DND-41 (cell line): ENCODE measurements at regions not wholly inside any gene's neighbourhood (a gene's known extent, or its start where the extent isn't known, plus 50 kb on each side); places are given as distances from the start of the nearest gene placed in this dataset.

Experiments
- ATAC-seq: fragments of 200-7000 bp; cut with Tn5 transposase; 3 replicates; pipeline ENCODE4 v1.9.1; 2021; ENCODE audit warnings: low read depth; ENCODE audit not compliant: insufficient read depth
- DNase-seq: peaks from one replicate; pipeline ENCODE4 v3.0.0-alpha.2; 2020
- H2AFZ ChIP-seq: 2 replicates; pipeline ENCODE4 v1.6.0; 2012; ENCODE audit warnings: low read depth, low read length
- H3K27ac ChIP-seq: 2 replicates; pipeline ENCODE4 v1.5.1; 2012; ENCODE audit warnings: low read length, inconsistent platforms
- H3K27me3 ChIP-seq: fragments of 200-600 bp; sonication (generic); 2 replicates; pipeline ENCODE4 v1.6.0; 2012; ENCODE audit warnings: low read length, mild to moderate bottlenecking, inconsistent platforms; ENCODE audit not compliant: insufficient read depth, poor library complexity
- H3K36me3 ChIP-seq: 2 replicates; pipeline ENCODE4 v1.5.1; 2012; ENCODE audit warnings: low read length, inconsistent platforms; ENCODE audit not compliant: insufficient read depth
- H3K4me1 ChIP-seq: 2 replicates; pipeline ENCODE4 v1.5.1; 2012; ENCODE audit warnings: mild to moderate bottlenecking, low read length; ENCODE audit not compliant: insufficient read depth
- H3K4me2 ChIP-seq: 2 replicates; pipeline ENCODE4 v1.6.0; 2012; ENCODE audit warnings: mild to moderate bottlenecking, moderate library complexity, low read length, inconsistent platforms; ENCODE audit not compliant: insufficient read depth
- H3K4me3 ChIP-seq, 2 experiments: fragments of 200-600 bp in 1 of 2; shearing (Covaris generic) in 1 of 2; 2 replicates each; pipeline ENCODE4 v1.5.1; 2012 to 2016; ENCODE audit warnings: inconsistent platforms in 2 of 2, low read length in 2 of 2, mild to moderate bottlenecking in 2 of 2, low read depth in 1 of 2, moderate library complexity in 1 of 2
- H3K79me2 ChIP-seq: 2 replicates; pipeline ENCODE4 v1.6.0; 2012; ENCODE audit warnings: low read length, inconsistent platforms; ENCODE audit not compliant: insufficient read depth
- H3K9ac ChIP-seq: 2 replicates; pipeline ENCODE4 v1.6.0; 2012; ENCODE audit warnings: low read depth, mild to moderate bottlenecking, inconsistent platforms, low read length, moderate library complexity
- H3K9me3 ChIP-seq: 2 replicates; pipeline ENCODE4 v1.5.1; 2012; ENCODE audit warnings: low read length, moderate library complexity, mild to moderate bottlenecking, inconsistent platforms; ENCODE audit not compliant: insufficient read depth, severe bottlenecking
- H4K20me1 ChIP-seq: 2 replicates; pipeline ENCODE4 v1.6.0; 2012; ENCODE audit warnings: low read length; ENCODE audit not compliant: insufficient read depth
- CTCF ChIP-seq: IDR thresholded peaks from 2 replicates; pipeline ENCODE4 v1.5.1; 2012; ENCODE audit warnings: borderline replicate concordance, low read length, moderate library complexity, mild to moderate bottlenecking; ENCODE audit not compliant: poor library complexity, severe bottlenecking; ENCODE audit errors: extremely low read depth
- EZH2 ChIP-seq: IDR thresholded peaks from 3 replicates; pipeline ENCODE4 v1.6.1; 2012; ENCODE audit warnings: borderline replicate concordance, low read depth, mild to moderate bottlenecking, moderate library complexity, low read length, inconsistent platforms; ENCODE audit not compliant: severe bottlenecking

DNA sequence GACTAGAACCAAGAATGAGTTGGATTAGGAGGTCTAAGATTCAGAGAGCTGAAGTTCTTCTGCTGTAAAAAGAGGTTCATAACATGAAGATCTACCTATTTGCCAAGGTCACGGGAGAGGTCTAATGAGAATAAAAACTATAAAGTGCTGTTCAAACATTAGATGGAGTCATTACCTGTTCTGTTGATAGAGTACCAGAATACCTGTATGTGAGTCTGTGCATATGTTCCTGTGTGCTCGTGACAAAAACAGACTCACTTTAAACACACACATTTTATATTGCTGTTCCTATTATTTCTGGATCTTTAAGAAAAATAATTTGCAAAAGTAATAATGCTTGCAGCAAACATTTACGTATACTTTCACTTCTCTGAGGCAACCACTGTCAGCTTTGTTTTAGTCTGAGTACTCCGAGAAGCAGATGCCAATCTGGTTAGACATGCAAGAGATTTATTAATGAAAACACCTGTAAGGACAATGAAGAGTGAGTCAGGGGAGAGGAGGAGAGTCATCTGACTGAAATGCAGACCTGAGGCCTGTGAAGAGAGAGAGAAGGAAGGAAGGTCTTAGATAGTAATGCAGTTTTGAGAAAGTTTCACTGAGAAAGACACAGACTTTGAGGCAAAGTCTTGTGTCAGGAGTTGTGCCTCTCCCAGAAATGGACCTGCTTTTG, 221.2 kb downstream of the SQOR start:
- no peaks in the 10 kb centered on the region for H3K9me3 ChIP-seq
- no peak overlapping the region for H3K9ac ChIP-seq
- H3K4me1 ChIP-seq, result no peaks in the 10 kb centered on the region
- no peaks in the 10 kb centered on the region for H3K36me3 ChIP-seq
- no peak overlapping the region for H3K27ac ChIP-seq
- H3K4me2 ChIP-seq, result no peak overlapping the region
- ATAC-seq (no peak), DNase-seq (no peak)
- H3K4me3 ChIP-seq, result no peak overlapping the region
- H4K20me1 ChIP-seq, result no peaks in the 10 kb centered on the region
- no peak overlapping the region for H2AFZ ChIP-seq
- no peaks in the 10 kb centered on the region for H3K27me3 ChIP-seq
- TF ChIP-seq CTCF, result no peak
- TF ChIP-seq EZH2, result no peak
- no peaks in the 10 kb centered on the region for H3K79me2 ChIP-seq

DNA sequence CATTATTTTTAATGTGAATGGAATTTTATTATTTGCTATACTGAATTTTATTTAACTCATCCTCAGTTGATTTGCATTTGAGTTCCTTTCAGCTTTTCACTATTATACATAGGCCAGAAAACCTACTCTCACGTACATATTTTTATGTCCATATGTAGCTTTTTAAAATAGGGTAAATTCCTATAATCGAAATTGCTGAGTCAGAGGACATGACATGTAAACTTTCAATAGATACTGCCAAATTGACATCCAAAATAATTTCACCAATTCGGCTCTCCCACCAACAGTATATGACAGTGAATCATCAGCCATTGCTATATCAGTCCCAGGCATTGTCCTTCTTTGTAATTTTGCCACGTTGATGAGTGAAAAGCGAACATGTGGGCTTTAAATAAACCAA, 222.5 kb downstream of the SQOR start:
- H3K36me3 ChIP-seq, result no peaks in the 10 kb centered on the region
- no peaks in the 10 kb centered on the region for H4K20me1 ChIP-seq
- no peak overlapping the region for H3K4me2 ChIP-seq
- H3K9ac ChIP-seq, result no peak overlapping the region
- no peaks in the 10 kb centered on the region for H3K9me3 ChIP-seq
- no peak for TF ChIP-seq EZH2
- TF ChIP-seq CTCF, result no peak
- H3K4me1 ChIP-seq, result no peaks in the 10 kb centered on the region
- no peaks in the 10 kb centered on the region for H3K79me2 ChIP-seq
- no peaks in the 10 kb centered on the region for H3K27me3 ChIP-seq
- DNase-seq (no peak), ATAC-seq (no peak)
- H2AFZ ChIP-seq, result no peak overlapping the region
- H3K4me3 ChIP-seq, result no peak overlapping the region
- H3K27ac ChIP-seq, result no peak overlapping the region

DNA sequence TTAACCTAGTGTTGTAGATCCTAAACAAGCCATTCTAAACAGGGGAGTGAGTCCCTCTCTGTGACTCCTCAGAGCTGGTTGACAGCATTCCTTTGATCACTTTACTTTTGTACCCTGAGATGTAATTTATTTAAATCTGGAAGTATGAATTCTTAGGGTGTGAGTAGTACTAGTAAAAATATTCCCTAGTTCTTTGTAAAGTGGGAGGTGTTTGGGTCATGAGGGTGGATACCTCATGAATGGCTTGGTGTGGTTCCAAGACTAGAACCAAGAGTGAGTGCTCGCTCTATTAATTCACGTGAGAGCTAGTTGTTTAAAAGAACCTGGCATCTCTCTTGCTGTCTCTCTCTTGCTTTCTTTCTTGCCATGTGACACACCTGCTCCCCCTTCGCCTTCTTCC, 223.7 kb downstream of the SQOR start:
- Histone ChIP-seq H3K36me3 (no peaks in the 10 kb centered on the region), H3K27me3 (no peaks in the 10 kb centered on the region), H3K27ac (no peak overlapping the region), H4K20me1 (no peaks in the 10 kb centered on the region), H2AFZ (no peak overlapping the region), H3K4me1 (no peaks in the 10 kb centered on the region), H3K4me2 (no peak overlapping the region), H3K4me3 (no peak overlapping the region), H3K79me2 (no peaks in the 10 kb centered on the region), H3K9me3 (no peaks in the 10 kb centered on the region), H3K9ac (no peak overlapping the region)
- ATAC-seq, result no peak
- no peak for DNase-seq
- TF ChIP-seq EZH2, result no peak
- no peak for TF ChIP-seq CTCF

- Histone ChIP-seq H3K9me3 (no peaks in the 10 kb centered on the region), H3K4me1 (no peaks in the 10 kb centered on the region), H3K27me3 (peaks cover 3% of the 10 kb centered on the region), H3K9ac (no peak overlapping the region), H3K79me2 (no peaks in the 10 kb centered on the region), H4K20me1 (no peaks in the 10 kb centered on the region), H3K4me2 (no peak overlapping the region), H3K4me3 (no peak overlapping the region), H3K27ac (no peak overlapping the region), H2AFZ (no peak overlapping the region), H3K36me3 (no peaks in the 10 kb centered on the region)
- no peak for DNase-seq
- TF ChIP-seq EZH2 (no peak), CTCF (no peak)
- no peak for ATAC-seq
Measured at GRCh38 chr15:45862034-45862433, 227.2 kb downstream of the SQOR start.
